Left lung (tissue), 4 donors: ENCODE measurements at regions not wholly inside any gene's neighbourhood (a gene's known extent, or its start where the extent isn't known, plus 50 kb on each side); places are given as distances from the start of the nearest gene placed in this dataset.

ENCODE experiments used
- ATAC-seq: fragments of 200-7000 bp; cut with Tn5 transposase; one replicate; pipeline ENCODE4 v1.9.1; 2020; ENCODE audit warnings: moderate library complexity
- DNase-seq, 4 donors: peaks; one replicate each; pipeline ENCODE4 v3.0.0-alpha.2; 2013 to 2020
- H3K27ac ChIP-seq, 2 donors: fragments of 200-600 bp; sonication (generic) in 1 of 2; one replicate each; pipeline versions ENCODE4 v1.5.0 to v1.8.0; 2020 to 2021
- H3K27me3 ChIP-seq, 2 donors: fragments of 200-600 bp; sonication (generic) in 1 of 2; one replicate each; pipeline versions ENCODE4 v1.5.0 to v1.8.0; 2020 to 2021
- H3K36me3 ChIP-seq, 2 donors: fragments of 200-600 bp; sonication (generic) in 1 of 2; one replicate each; pipeline versions ENCODE4 v1.5.0 to v1.8.0; 2020 to 2021
- H3K4me1 ChIP-seq, 2 donors: fragments of 200-600 bp; one replicate each; pipeline ENCODE4 v1.8.0; 2021
- H3K4me3 ChIP-seq, 2 donors: fragments of 200-600 bp; sonication (generic) in 1 of 2; one replicate each; pipeline versions ENCODE4 v1.5.0 to v1.8.0; 2020 to 2021; ENCODE audit warnings: mild to moderate bottlenecking in 1 of 2
- H3K9me3 ChIP-seq, 2 donors: fragments of 200-600 bp; sonication (generic) in 1 of 2; one replicate each; pipeline versions ENCODE4 v1.5.0 to v1.8.0; 2020 to 2021
- CTCF ChIP-seq, 2 donors: fragments of 200-600 bp; sonication (generic) in 1 of 2; IDR thresholded peaks; one replicate each; pipeline versions ENCODE4 v1.5.0 to v1.8.0; 2021; ENCODE audit warnings: antibody characterized with exemption in 2 of 2
- intact Hi-C, 2 donors: fragments of 100-400 bp; cut with DNase I; formaldehyde crosslinking; loops; one replicate each; pipeline versions ENCODE4 v1.11.2 to v1.14.2; 2022
- donor health status: DM: no; HTN: yes; CAD: no.
- donor health status: DM: no; HTN: no; CAD: no.

- ATAC-seq: no peak
- TF ChIP-seq CTCF (IDR thresholded peaks at IDR 0.05): no peak
- H3K4me1 ChIP-seq: no peaks in the 10 kb centered on the region
Observed at GRCh38 chr13:77429320-77430142, 102.6 kb upstream of the MYCBP2 start.

GRCh38 chr13:77425705-77426104 lies 98.8 kb upstream of the MYCBP2 start:
- ATAC-seq (no peak), DNase-seq (no peak)
- Histone ChIP-seq H3K9me3 (no peaks in the 10 kb centered on the region), H3K4me1 (no peaks in the 10 kb centered on the region), H3K27ac (no peak overlapping the region), H3K27me3 (no peaks in the 10 kb centered on the region), H3K4me3 (no peak overlapping the region), H3K36me3 (no peaks in the 10 kb centered on the region)
- no peak for TF ChIP-seq CTCF (IDR thresholded peaks at IDR 0.05)
- intact Hi-C loops: no loop called here

More at GRCh38 chr13:77429320-77430142, 102.6 kb upstream of the MYCBP2 start:
- no peak for DNase-seq
- Histone ChIP-seq H3K27me3 (no peaks in the 10 kb centered on the region), H3K27ac (no peak overlapping the region), H3K4me3 (no peak overlapping the region), H3K9me3 (no peaks in the 10 kb centered on the region), H3K36me3 (no peaks in the 10 kb centered on the region)
- intact Hi-C loops: no loop called here

- TF ChIP-seq CTCF (IDR thresholded peaks at IDR 0.05): no peak
- no peaks in the 10 kb centered on the region for H3K9me3 ChIP-seq
- H3K36me3 ChIP-seq: no peaks in the 10 kb centered on the region
- intact Hi-C loops: no loop called here
- no peak for ATAC-seq
- no peaks in the 10 kb centered on the region for H3K4me1 ChIP-seq
- DNase-seq: no peak
- H3K27me3 ChIP-seq: no peaks in the 10 kb centered on the region
- no peak overlapping the region for H3K4me3 ChIP-seq
- H3K27ac ChIP-seq: no peak overlapping the region
Observed at GRCh38 chr13:77423296-77423695, 96.4 kb upstream of the MYCBP2 start.

GRCh38 chr13:77422724-77423123 lies 95.8 kb upstream of the MYCBP2 start:
- ATAC-seq: no peak
- H3K9me3 ChIP-seq: no peaks in the 10 kb centered on the region
- no peaks in the 10 kb centered on the region for H3K27me3 ChIP-seq
- no peak overlapping the region for H3K4me3 ChIP-seq
- H3K4me1 ChIP-seq: no peaks in the 10 kb centered on the region
- TF ChIP-seq CTCF (IDR thresholded peaks at IDR 0.05): no peak
- no peaks in the 10 kb centered on the region for H3K36me3 ChIP-seq
- no peak overlapping the region for H3K27ac ChIP-seq
- intact Hi-C loops: no loop called here
- no peak for DNase-seq

- intact Hi-C loops: no loop called here
- H3K27ac ChIP-seq: no peak overlapping the region
- H3K36me3 ChIP-seq: no peaks in the 10 kb centered on the region
- H3K27me3 ChIP-seq: no peaks in the 10 kb centered on the region
- H3K4me1 ChIP-seq: no peaks in the 10 kb centered on the region
- no peaks in the 10 kb centered on the region for H3K9me3 ChIP-seq
- no peak overlapping the region for H3K4me3 ChIP-seq
- DNase-seq (no peak), ATAC-seq (no peak)
- no peak for TF ChIP-seq CTCF (IDR thresholded peaks at IDR 0.05)
Observed at GRCh38 chr13:77417897-77418296, 91.0 kb upstream of the MYCBP2 start.
